Muscle of leg (tissue), 3 donors: ENCODE measurements at regions not wholly inside any gene's neighbourhood (a gene's known extent, or its start where the extent isn't known, plus 50 kb on each side); places are given as distances from the start of the nearest gene placed in this dataset.
A peak's percentile ranks its signal among the peaks of the same experiment; 100 is the strongest.

Source experiments
- DNase-seq: peaks from one replicate; pipeline ENCODE4 v3.0.0; 2013
- H3K27ac ChIP-seq: one replicate; pipeline ENCODE4 v1.5.1; 2013; ENCODE audit warnings: mild to moderate bottlenecking, low read length, control low read depth
- H3K27me3 ChIP-seq: one replicate; pipeline ENCODE4 v1.6.1; 2013; ENCODE audit warnings: low read length; ENCODE audit not compliant: control insufficient read depth, insufficient read depth
- H3K36me3 ChIP-seq: one replicate; pipeline ENCODE4 v1.6.1; 2013; ENCODE audit warnings: low read length; ENCODE audit not compliant: control insufficient read depth, insufficient read depth
- H3K4me1 ChIP-seq: one replicate; pipeline ENCODE4 v1.6.1; 2013; ENCODE audit warnings: low read length; ENCODE audit not compliant: control insufficient read depth, insufficient read depth
- H3K4me3 ChIP-seq: one replicate; pipeline ENCODE4 v1.5.1; 2013; ENCODE audit warnings: low read length, control low read depth
- H3K9me3 ChIP-seq: replicated peaks from 2 replicates; pipeline ENCODE4 v1.6.1; 2013; ENCODE audit warnings: low read depth, low read length; ENCODE audit not compliant: control insufficient read depth
- WGBS: methylation state at CpG from one replicate; pipeline ENCODE4 v1.1.5; 2013; ENCODE audit warnings: missing lambda C conversion rate; ENCODE audit not compliant: insufficient coverage; 5-methylcytosine and 5-hydroxymethylcytosine counted together

DNA sequence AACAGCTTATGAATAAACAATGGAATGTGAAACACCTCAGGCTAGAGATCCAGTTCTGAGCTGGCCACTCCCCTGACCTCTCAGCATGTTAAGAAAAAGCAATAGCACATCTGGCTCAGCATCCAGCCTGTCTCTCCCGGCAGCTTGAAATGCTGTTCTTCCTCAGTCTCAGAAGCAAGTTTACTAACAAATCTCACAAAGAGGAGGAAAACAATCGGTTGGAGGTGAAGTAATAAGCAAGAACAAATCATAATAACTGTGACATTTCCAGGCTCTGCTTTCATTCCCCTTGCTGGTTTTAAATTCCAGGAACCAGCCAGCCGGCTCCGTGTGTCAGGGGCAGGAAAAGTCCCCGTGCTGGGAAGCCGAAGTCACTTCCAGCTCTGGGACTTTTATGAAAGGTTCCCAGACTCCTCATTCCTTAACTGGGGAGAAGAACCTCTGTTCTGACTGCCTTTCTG is 133.9 kb upstream of the ARL4C start:
- no peaks in the 10 kb centered on the region for H3K9me3 ChIP-seq
- H3K27me3 ChIP-seq, result peaks cover 20% of the 10 kb centered on the region
- H3K4me3 ChIP-seq, result no peak overlapping the region
- H3K4me1 ChIP-seq, result peaks cover 5% of the 10 kb centered on the region
- peak; percentile 26 for DNase-seq
- H3K36me3 ChIP-seq, result no peaks in the 10 kb centered on the region
- 11% methylated on average over 3 of the region's 6 CpGs for WGBS
- no peak overlapping the region for H3K27ac ChIP-seq

DNA sequence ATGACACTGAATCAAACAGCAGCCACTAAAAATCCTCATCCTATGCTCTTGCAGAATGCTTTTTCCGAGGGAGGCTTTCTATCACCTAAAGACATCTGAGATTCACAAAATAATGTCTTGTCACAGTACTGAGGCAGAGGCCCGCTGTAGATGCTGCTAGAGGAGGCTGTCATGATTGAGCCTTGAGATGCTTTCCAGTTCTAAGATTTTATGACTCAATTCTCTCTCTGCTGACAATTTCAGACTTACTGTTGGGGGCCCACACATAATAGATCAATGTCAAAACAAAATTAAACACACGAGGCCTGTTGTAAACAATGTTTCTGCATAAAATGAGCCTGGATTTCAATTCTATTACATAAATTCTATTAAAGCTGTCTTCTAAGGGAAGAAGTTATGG is 132.7 kb upstream of the ARL4C start:
- 80% methylated on average over 1 of the region's 3 CpGs for WGBS
- no peak for DNase-seq
- peaks cover 22% of the 10 kb centered on the region for H3K27me3 ChIP-seq
- H3K9me3 ChIP-seq, result no peaks in the 10 kb centered on the region
- no peaks in the 10 kb centered on the region for H3K36me3 ChIP-seq
- no peak overlapping the region for H3K27ac ChIP-seq
- no peak overlapping the region for H3K4me3 ChIP-seq
- H3K4me1 ChIP-seq, result peaks cover 5% of the 10 kb centered on the region

DNA sequence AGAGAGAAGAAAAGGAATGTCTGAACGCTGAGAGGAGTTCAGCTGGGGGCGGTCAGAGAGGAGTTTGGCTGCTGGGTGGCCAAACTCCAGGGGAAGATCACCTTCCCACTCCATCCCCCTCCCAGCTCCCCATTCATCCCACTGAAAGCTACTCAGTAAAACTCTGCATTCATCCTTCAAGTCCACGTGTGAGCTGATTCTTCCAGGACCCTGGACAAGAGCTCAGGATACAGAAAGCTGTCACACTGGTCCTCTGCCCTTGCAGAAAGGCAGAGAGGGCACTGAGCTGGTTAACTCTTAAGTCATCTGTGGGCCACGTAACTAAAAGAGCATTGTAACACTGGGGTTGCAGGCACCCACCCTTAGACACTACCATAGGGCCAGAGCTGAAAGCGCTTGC is 132.1 kb upstream of the ARL4C start:
- Histone ChIP-seq H3K4me1 (peaks cover 5% of the 10 kb centered on the region), H3K36me3 (no peaks in the 10 kb centered on the region), H3K27me3 (peaks cover 22% of the 10 kb centered on the region), H3K9me3 (no peaks in the 10 kb centered on the region), H3K27ac (no peak overlapping the region), H3K4me3 (no peak overlapping the region)
- 50% methylated on average over 2 of the region's 5 CpGs for WGBS
- no peak for DNase-seq

DNA sequence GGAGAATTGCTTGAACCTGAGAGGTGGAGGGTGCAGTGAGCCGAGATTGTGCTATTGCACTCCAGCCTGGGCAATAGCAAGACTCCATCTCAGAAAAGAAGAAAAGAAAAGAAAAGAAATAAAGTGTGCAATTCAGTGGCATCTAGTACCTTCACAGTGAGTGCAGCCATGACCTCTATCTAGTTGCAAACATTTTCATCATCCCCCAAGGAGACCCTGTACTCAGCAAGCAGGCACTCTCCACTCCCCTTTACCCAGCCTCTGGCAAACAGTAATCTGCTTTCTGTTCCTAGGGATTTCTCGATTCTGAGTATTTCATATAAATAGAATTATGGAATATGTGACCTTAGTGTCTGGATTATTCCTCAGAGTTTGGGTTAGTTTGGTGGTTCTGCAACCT is 130.4 kb upstream of the ARL4C start:
- no peaks in the 10 kb centered on the region for H3K9me3 ChIP-seq
- H3K27ac ChIP-seq, result no peak overlapping the region
- no peak for DNase-seq
- peaks cover 5% of the 10 kb centered on the region for H3K4me1 ChIP-seq
- 63% methylated on average over 1 of the region's 2 CpGs for WGBS
- peaks cover 19% of the 10 kb centered on the region for H3K27me3 ChIP-seq
- H3K4me3 ChIP-seq, result no peak overlapping the region
- no peaks in the 10 kb centered on the region for H3K36me3 ChIP-seq

DNA sequence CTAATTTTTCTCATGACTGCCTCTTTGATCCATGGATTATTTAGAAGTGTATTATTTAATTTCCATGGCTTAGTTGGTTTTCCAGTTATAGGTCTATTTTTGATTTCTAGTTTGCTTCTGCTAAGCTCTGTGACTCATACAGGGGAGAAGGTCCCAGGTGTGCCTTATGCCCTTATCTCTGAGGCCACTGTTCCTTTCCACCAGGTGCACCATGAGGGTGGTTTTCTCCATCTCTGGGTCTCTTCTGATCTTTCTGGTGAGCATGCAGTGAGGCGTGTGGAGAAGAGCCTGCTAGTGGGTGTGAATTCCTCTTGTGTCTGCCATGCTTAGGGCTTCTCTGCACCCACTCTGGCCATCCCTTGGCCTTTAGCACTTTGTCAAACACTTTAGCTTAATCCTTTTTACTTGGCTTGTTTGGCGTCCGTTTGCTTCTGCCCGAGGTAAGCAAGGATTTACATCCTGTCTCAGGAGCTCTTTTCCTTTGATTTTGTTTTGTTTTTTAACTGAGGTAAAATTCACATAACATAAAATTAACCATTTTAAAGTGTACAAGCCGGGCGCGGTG is 129.8 kb upstream of the ARL4C start:
- no peak for DNase-seq
- H3K9me3 ChIP-seq, result no peaks in the 10 kb centered on the region
- peaks cover 5% of the 10 kb centered on the region for H3K4me1 ChIP-seq
- WGBS, result no CpG with 5 or more reads among the region's 7 CpGs
- H3K4me3 ChIP-seq, result no peak overlapping the region
- H3K27ac ChIP-seq, result no peak overlapping the region
- peaks cover 14% of the 10 kb centered on the region for H3K27me3 ChIP-seq
- H3K36me3 ChIP-seq, result no peaks in the 10 kb centered on the region

DNA sequence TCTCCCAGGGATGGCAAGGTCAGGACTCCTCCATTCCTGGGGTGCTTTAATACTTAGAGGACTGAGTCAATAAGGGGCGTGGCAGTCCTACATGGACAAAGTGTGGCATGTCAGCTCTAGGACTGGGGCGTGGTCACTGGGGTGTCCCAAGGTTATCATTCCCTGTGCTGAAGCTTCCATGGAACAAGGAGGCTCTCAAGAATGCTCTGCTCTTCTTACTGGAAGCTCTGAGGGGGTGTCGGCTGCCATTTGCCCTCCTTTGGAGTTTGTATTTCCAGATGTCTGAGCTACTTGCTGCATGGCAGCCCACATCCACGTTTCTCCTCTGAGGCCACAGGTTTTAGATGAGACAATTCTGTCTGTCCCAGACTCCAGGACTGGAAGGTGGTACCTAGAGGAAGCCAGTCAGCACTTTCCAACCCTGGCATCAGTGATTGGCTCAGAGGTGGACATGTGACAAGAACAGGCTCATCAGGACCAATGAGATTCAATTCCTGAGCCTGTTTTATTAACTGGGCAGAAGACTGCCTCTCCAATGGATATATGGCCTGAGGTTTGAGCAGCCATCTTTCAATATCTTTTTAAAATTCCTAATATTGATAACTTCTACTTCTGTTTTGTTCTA is 128.9 kb upstream of the ARL4C start:
- no peaks in the 10 kb centered on the region for H3K9me3 ChIP-seq
- WGBS, result 73% methylated on average over 4 of the region's 4 CpGs
- no peak for DNase-seq
- H3K36me3 ChIP-seq, result no peaks in the 10 kb centered on the region
- H3K27me3 ChIP-seq, result peaks cover 7% of the 10 kb centered on the region
- H3K4me1 ChIP-seq, result peaks cover under 1% of the 10 kb centered on the region
- H3K4me3 ChIP-seq, result no peak overlapping the region
- no peak overlapping the region for H3K27ac ChIP-seq

DNA sequence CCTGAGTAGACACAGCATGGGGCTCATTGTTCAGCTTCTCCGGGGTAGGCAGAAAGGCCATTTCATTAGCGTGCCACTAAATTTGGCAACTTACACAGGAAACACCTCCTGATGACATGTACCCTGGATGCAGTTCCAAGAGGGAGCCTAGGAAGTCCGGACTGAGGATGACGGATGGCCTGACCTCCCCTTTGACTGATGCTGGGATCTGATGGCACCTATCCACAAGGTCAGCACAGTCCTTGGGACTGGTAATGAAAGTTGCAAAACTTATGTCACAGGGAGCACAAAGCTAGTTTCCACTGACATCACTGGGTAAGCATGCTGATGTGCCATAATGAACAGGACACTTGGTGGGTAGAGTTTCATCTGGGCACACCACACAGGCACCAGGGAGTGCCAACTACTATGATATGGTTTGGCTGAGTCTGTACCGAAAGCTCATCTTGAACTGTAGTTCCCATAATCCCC is 126.7 kb upstream of the ARL4C start:
- no peak overlapping the region for H3K27ac ChIP-seq
- 70% methylated on average over 5 of the region's 5 CpGs for WGBS
- no peaks in the 10 kb centered on the region for H3K36me3 ChIP-seq
- H3K9me3 ChIP-seq, result no peaks in the 10 kb centered on the region
- H3K27me3 ChIP-seq, result peaks cover 5% of the 10 kb centered on the region
- peak; percentile 11 for DNase-seq
- no peak overlapping the region for H3K4me3 ChIP-seq
- no peaks in the 10 kb centered on the region for H3K4me1 ChIP-seq

DNA sequence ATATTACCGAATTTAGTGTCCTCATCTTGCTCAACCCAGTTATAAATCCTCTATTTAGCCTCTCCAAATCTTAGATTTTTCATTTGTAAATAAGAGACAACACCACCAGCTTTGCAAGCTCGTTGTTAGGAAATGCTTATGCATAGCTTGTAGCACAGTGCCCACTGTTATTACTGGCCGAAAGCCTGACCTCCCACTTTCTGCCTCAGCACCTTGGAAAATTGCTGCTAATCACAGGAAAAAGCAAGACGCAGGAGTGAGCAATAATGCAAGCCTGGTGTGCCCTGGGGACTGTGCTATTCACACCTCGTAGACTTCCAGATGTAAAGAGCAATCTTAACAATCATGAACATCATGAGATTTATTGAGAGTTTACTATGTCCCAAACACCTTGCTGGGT is 124.2 kb upstream of the ARL4C start:
- no peak overlapping the region for H3K4me3 ChIP-seq
- peaks cover 3% of the 10 kb centered on the region for H3K27me3 ChIP-seq
- no peaks in the 10 kb centered on the region for H3K4me1 ChIP-seq
- 86% methylated on average over 3 of the region's 5 CpGs for WGBS
- no peaks in the 10 kb centered on the region for H3K36me3 ChIP-seq
- H3K9me3 ChIP-seq, result no peaks in the 10 kb centered on the region
- DNase-seq, result no peak
- no peak overlapping the region for H3K27ac ChIP-seq

DNA sequence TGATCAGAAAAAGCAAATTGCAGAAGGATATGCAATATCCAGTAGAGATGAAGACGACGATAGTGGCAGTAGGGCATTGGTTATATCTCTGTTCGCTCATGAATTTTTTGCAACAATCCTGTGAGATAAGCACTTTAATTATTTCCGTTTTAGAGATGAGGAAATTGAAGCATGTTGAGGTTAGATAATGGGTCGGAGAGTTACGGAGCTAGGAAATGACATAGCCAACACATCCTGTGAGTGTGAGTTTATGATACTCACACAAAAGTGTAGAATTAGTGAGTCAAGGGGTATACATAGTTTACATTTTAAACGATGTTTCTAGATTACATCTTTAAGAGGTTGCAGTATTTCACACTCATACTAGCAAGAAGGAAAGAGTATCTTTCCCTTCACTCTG is 123.1 kb upstream of the ARL4C start:
- Histone ChIP-seq H3K36me3 (no peaks in the 10 kb centered on the region), H3K4me3 (no peak overlapping the region), H3K27ac (no peak overlapping the region), H3K9me3 (no peaks in the 10 kb centered on the region), H3K27me3 (no peaks in the 10 kb centered on the region), H3K4me1 (no peaks in the 10 kb centered on the region)
- 78% methylated on average over 4 of the region's 7 CpGs for whole genome bisulfite sequencing
- no peak for DNase-seq

DNA sequence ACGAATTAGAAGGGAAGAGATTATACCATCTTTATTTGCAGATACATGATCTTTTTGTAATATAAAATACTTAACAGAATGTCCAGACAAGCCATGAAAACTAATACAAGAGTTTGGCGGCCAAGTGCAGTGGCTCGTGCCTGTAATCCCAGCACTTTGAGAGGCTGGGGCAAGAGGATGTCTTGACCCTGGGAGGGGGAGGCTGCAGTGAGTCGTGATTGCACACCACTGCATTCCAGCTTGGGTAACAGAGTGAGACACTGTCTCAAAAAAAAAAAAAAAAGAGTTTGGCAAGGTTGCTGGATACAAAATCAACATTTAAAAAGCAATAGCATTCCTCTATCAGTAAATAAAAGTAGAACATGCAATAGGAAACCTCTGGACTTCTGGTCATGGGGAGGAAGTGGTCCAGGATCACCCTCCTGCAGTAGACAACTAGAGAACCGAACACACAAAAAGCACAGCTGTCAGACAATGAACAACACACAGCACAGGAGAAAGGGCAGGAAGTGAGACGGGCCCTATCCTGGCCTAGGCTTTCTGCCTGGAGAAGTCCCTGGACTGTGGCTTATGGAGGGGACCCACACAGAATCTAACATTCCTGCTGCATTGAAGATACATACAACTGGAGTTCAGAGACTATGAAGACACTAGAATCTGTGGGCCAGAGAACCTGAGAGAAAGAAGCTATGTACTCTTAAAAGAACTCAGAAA is 118.9 kb upstream of the ARL4C start:
- no peak for DNase-seq
- Histone ChIP-seq H3K27ac (no peak overlapping the region), H3K36me3 (no peaks in the 10 kb centered on the region), H3K4me1 (no peaks in the 10 kb centered on the region), H3K27me3 (no peaks in the 10 kb centered on the region), H3K4me3 (no peak overlapping the region), H3K9me3 (no peaks in the 10 kb centered on the region)
- 64% methylated on average over 3 of the region's 6 CpGs for WGBS
